CD4-positive, CD25-positive, alpha-beta regulatory T cell (primary cell): ENCODE measurements at regions not wholly inside any gene's neighbourhood (a gene's known extent, or its start where the extent isn't known, plus 50 kb on each side); places are given as distances from the start of the nearest gene placed in this dataset.
A peak's percentile ranks its signal among the peaks of the same experiment; 100 is the strongest.

Experiments
- ATAC-seq, 2 donors: fragments of 150-1000 bp; cut with Tn5 transposase; one replicate each; pipeline ENCODE4 v1.10.0; 2021; ENCODE audit warnings: low read depth in 2 of 2, moderate number of reproducible peaks in 2 of 2, moderate library complexity in 1 of 2
- DNase-seq, 3 donors: peaks; one replicate each; pipeline versions ENCODE4 v3.0.0 to v3.0.0-alpha.2; 2012 to 2022; ENCODE audit warnings: mixed read lengths in 1 of 3
- H3K27ac ChIP-seq: one replicate; pipeline ENCODE4 v1.7.0; 2013; ENCODE audit warnings: mild to moderate bottlenecking, low read length; ENCODE audit not compliant: insufficient read depth, poor library complexity, severe bottlenecking
- H3K27me3 ChIP-seq: one replicate; pipeline ENCODE4 v1.7.0; 2013; ENCODE audit warnings: low read length; ENCODE audit not compliant: control insufficient read depth, insufficient read depth
- H3K36me3 ChIP-seq: one replicate; pipeline ENCODE4 v1.7.0; 2013; ENCODE audit warnings: mild to moderate bottlenecking, low read length, moderate library complexity; ENCODE audit not compliant: control insufficient read depth, insufficient read depth
- H3K4me1 ChIP-seq: 2 replicates; pipeline ENCODE4 v1.7.0; 2013; ENCODE audit warnings: mild to moderate bottlenecking, low read length; ENCODE audit not compliant: insufficient read depth, control insufficient read depth, poor library complexity, severe bottlenecking
- H3K4me3 ChIP-seq: one replicate; pipeline ENCODE4 v1.7.0; 2013; ENCODE audit warnings: low read depth, mild to moderate bottlenecking, low read length, moderate library complexity
- H3K9me3 ChIP-seq, 2 experiments: 1 replicate in 1 of 2; 2 replicates in 1 of 2; pipeline ENCODE4 v1.7.0; 2013; ENCODE audit warnings: low read length in 2 of 2, mild to moderate bottlenecking in 1 of 2, moderate library complexity in 1 of 2; ENCODE audit not compliant: control insufficient read depth in 2 of 2
- H3K27ac Mint-ChIP-seq, 3 donors: one replicate each; pipeline ENCODE4 v1.8.0; 2020 to 2022; ENCODE audit warnings: mild to moderate bottlenecking in 3 of 3, mixed read lengths in 3 of 3, moderate library complexity in 2 of 3
- H3K27me3 Mint-ChIP-seq: one replicate; pipeline ENCODE4 v1.8.0; 2022; ENCODE audit warnings: mild to moderate bottlenecking, mixed read lengths
- H3K36me3 Mint-ChIP-seq: one replicate; pipeline ENCODE4 v1.8.0; 2020; ENCODE audit warnings: mixed read lengths
- H3K4me1 Mint-ChIP-seq, 4 donors: one replicate each; pipeline ENCODE4 v1.8.0; 2020 to 2022; ENCODE audit warnings: mixed read lengths in 4 of 4, mild to moderate bottlenecking in 1 of 4
- H3K4me3 Mint-ChIP-seq, 4 donors: one replicate each; pipeline ENCODE4 v1.8.0; 2020 to 2022; ENCODE audit warnings: mild to moderate bottlenecking in 4 of 4, mixed read lengths in 4 of 4, moderate library complexity in 3 of 4
- H3K9me3 Mint-ChIP-seq, 7 donors: one replicate each; pipeline ENCODE4 v1.8.0; 2020 to 2022; ENCODE audit warnings: mixed read lengths in 7 of 7, mild to moderate bottlenecking in 3 of 7, moderate library complexity in 2 of 7

DNA sequence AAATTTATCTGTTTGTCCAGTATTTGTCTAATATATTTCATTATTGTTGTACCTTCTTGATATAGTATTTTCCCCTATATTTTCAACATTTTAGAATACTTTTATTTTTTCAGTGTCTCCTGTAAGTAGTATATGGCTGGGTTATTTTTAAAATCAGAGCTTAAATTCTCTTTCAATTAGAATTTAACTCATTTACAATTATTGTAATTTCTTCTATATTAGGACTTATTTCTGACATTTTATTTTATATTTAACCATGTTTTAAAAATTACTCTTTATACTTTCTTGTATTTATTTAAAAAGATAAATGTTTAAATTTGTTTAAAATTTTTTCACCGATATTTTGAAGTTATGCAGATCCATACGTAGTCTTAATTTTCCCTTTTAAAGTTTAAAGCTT lies 220.0 kb upstream of the NPVF start:
- Mint-ChIP-seq H3K27ac (no peak overlapping the region), H3K4me3 (no peak overlapping the region), H3K9me3 (peaks cover 0 to 5% (median 2%) of the 10 kb centered on the region in 7 donors), H3K36me3 (no peaks in the 10 kb centered on the region), H3K4me1 (no peaks in the 10 kb centered on the region), H3K27me3 (peaks cover 13% of the 10 kb centered on the region)
- H3K4me3 ChIP-seq = no peak overlapping the region
- DNase-seq (no peak), ATAC-seq (no peak)
- H3K36me3 ChIP-seq = no peaks in the 10 kb centered on the region
- H3K9me3 ChIP-seq = peaks cover 0 to 3% of the 10 kb centered on the region in 2 experiments
- no peak overlapping the region for H3K27ac ChIP-seq
- H3K4me1 ChIP-seq = no peaks in the 10 kb centered on the region
- H3K27me3 ChIP-seq = no peaks in the 10 kb centered on the region

DNA sequence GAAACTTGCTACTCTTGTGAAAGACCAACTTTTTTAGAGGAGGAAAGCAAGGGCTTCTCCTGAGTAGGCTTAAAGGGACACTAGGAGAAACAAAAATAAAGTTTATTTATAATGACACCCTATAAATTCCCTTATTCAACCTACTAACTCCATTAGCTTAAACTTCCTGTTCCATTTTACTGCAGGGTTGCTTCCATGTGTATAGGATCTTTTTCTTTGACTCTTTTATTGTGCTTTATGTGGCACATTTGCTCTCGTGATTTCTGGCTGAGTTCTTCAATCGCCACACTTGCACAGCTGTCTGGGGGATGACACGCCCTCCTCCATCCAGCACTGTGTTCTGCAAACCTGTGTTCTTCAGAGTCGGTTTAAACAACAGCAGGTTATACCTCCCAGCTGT lies 225.7 kb upstream of the NPVF start:
- Histone ChIP-seq H3K27ac (no peak overlapping the region), H3K36me3 (no peaks in the 10 kb centered on the region), H3K27me3 (no peaks in the 10 kb centered on the region), H3K4me3 (no peak overlapping the region), H3K4me1 (no peaks in the 10 kb centered on the region), H3K9me3 (no peaks in the 10 kb centered on the region)
- peaks cover 0 to 3% (median 0%) of the 10 kb centered on the region in 7 donors for H3K9me3 Mint-ChIP-seq
- peak overlapping the region in 1 of 3 donors; percentile 2 for H3K27ac Mint-ChIP-seq
- H3K4me3 Mint-ChIP-seq = no peak overlapping the region
- no peaks in the 10 kb centered on the region for H3K4me1 Mint-ChIP-seq
- DNase-seq (no peak), ATAC-seq (no peak)
- peaks cover 21% of the 10 kb centered on the region for H3K27me3 Mint-ChIP-seq
- H3K36me3 Mint-ChIP-seq = no peaks in the 10 kb centered on the region

- DNase-seq = no peak
- no peaks in the 10 kb centered on the region for H3K27me3 ChIP-seq
- Mint-ChIP-seq H3K36me3 (no peaks in the 10 kb centered on the region), H3K4me1 (no peaks in the 10 kb centered on the region), H3K27me3 (peaks cover 21% of the 10 kb centered on the region), H3K9me3 (peaks cover 0 to 3% (median 0%) of the 10 kb centered on the region in 7 donors), H3K27ac (peak overlapping the region in 1 of 3 donors; percentile 69), H3K4me3 (no peak overlapping the region)
- H3K27ac ChIP-seq = no peak overlapping the region
- no peak overlapping the region for H3K4me3 ChIP-seq
- ATAC-seq = no peak
- no peaks in the 10 kb centered on the region for H3K9me3 ChIP-seq
- no peaks in the 10 kb centered on the region for H3K4me1 ChIP-seq
- no peaks in the 10 kb centered on the region for H3K36me3 ChIP-seq
Measured at GRCh38 chr7:25454562-25455041, 226.3 kb upstream of the NPVF start.

GRCh38 chr7:25455683-25456251 lies 227.5 kb upstream of the NPVF start:
- Histone ChIP-seq H3K4me1 (no peaks in the 10 kb centered on the region), H3K27ac (no peak overlapping the region), H3K27me3 (no peaks in the 10 kb centered on the region), H3K4me3 (no peak overlapping the region), H3K9me3 (no peaks in the 10 kb centered on the region), H3K36me3 (no peaks in the 10 kb centered on the region)
- H3K27ac Mint-ChIP-seq = no peak overlapping the region
- peaks cover 0 to 3% (median 0%) of the 10 kb centered on the region in 7 donors for H3K9me3 Mint-ChIP-seq
- no peaks in the 10 kb centered on the region for H3K36me3 Mint-ChIP-seq
- no peaks in the 10 kb centered on the region for H3K4me1 Mint-ChIP-seq
- ATAC-seq (no peak), DNase-seq (no peak)
- H3K4me3 Mint-ChIP-seq = no peak overlapping the region
- H3K27me3 Mint-ChIP-seq = peaks cover 25% of the 10 kb centered on the region

DNA sequence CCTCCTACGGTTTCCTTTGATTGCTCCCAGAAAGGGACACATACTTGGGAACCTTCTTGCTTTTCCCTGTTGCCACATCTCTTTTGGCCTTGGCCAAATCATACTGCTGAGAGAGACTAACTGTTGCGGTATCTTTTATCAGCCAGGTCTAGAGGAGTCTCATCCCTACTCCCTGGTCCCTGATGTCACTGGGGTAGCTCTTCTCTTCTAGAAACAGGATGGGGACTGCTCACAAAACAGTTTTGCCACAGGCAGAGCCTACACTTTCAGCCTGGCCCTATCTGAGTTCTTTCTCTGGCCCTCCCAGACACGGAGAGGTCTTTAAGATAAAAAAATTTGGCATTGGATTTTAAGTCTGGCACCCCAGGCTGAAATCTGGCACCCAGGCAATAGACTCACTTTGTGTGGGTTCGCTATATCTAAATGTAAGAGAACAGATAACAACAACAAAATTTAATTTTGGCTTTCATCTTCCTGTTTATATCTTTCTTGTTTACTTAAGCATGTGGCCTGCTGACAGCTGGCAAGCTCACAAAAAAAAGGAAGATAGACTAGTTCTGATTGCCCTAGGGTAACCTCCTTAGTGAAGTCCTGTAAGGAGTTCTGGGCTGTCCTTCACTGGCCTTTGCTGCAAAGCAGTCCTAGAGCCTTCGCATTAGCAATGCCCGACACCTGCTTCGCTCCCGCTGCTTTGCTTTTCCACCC lies 228.3 kb upstream of the NPVF start:
- Histone ChIP-seq H3K27me3 (no peaks in the 10 kb centered on the region), H3K36me3 (no peaks in the 10 kb centered on the region), H3K4me1 (no peaks in the 10 kb centered on the region), H3K27ac (no peak overlapping the region), H3K9me3 (no peaks in the 10 kb centered on the region), H3K4me3 (no peak overlapping the region)
- ATAC-seq (no peak), DNase-seq (no peak)
- Mint-ChIP-seq H3K9me3 (peaks cover 0 to 3% (median 0%) of the 10 kb centered on the region in 7 donors), H3K4me1 (no peaks in the 10 kb centered on the region), H3K27ac (no peak overlapping the region), H3K27me3 (peaks cover 25% of the 10 kb centered on the region), H3K4me3 (no peak overlapping the region), H3K36me3 (no peaks in the 10 kb centered on the region)

DNA sequence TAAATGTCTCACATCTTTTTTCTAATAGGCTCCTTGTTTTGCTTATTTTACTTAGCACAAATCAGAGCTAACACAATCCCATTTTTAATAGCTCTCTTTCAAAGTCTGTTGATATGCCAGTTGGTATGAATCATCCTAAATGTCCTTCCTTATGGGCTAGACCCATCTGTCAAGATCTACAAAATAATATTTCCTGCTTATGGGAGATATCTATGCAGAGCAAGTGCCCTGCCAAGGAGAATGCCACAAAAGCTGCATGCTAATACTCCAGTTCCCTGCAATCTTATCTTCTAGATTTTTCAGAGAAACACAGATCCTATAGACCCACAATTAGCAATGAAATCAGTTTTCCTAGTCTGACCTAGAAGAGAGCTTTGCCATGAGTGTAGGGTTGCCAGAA lies 230.8 kb upstream of the NPVF start:
- Histone ChIP-seq H3K4me3 (no peak overlapping the region), H3K27ac (no peak overlapping the region), H3K27me3 (no peaks in the 10 kb centered on the region), H3K9me3 (no peaks in the 10 kb centered on the region), H3K4me1 (no peaks in the 10 kb centered on the region), H3K36me3 (no peaks in the 10 kb centered on the region)
- ATAC-seq (no peak), DNase-seq (no peak)
- peaks cover 12% of the 10 kb centered on the region for H3K27me3 Mint-ChIP-seq
- H3K9me3 Mint-ChIP-seq = peaks cover 0 to 2% (median 0%) of the 10 kb centered on the region in 7 donors
- no peak overlapping the region for H3K27ac Mint-ChIP-seq
- no peaks in the 10 kb centered on the region for H3K4me1 Mint-ChIP-seq
- no peak overlapping the region for H3K4me3 Mint-ChIP-seq
- H3K36me3 Mint-ChIP-seq = no peaks in the 10 kb centered on the region

DNA sequence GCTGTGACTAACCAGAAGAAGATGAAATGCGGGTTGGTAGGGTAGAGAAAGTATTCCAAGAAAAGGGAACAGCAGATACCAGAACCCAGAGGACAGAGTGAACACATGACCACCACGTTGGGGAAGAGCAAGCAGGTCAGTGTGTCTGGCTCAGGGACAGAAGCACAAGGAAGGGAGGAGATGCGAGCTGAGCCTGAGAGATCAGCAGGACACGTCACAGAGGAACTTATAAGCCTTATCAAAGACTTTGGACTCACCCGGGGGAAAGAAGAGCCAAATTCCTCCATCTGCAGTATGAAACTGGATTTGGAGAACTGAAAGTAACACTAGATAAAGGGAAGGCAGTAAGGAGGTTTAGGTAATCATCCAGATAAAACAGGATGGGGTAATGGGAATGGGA lies 232.1 kb upstream of the NPVF start:
- Mint-ChIP-seq H3K27me3 (peaks cover 4% of the 10 kb centered on the region), H3K4me3 (no peak overlapping the region), H3K27ac (no peak overlapping the region), H3K4me1 (no peaks in the 10 kb centered on the region), H3K36me3 (no peaks in the 10 kb centered on the region), H3K9me3 (no peaks in the 10 kb centered on the region)
- no peaks in the 10 kb centered on the region for H3K27me3 ChIP-seq
- no peaks in the 10 kb centered on the region for H3K9me3 ChIP-seq
- no peaks in the 10 kb centered on the region for H3K4me1 ChIP-seq
- no peak overlapping the region for H3K4me3 ChIP-seq
- ATAC-seq (no peak), DNase-seq (no peak)
- no peaks in the 10 kb centered on the region for H3K36me3 ChIP-seq
- H3K27ac ChIP-seq = no peak overlapping the region

GRCh38 chr7:25469669-25470068 lies 241.4 kb upstream of the NPVF start:
- H3K4me1 Mint-ChIP-seq = no peaks in the 10 kb centered on the region
- no peak overlapping the region for H3K27ac Mint-ChIP-seq
- H3K27me3 Mint-ChIP-seq = peaks cover 5% of the 10 kb centered on the region
- peaks cover 0 to 4% (median 0%) of the 10 kb centered on the region in 7 donors for H3K9me3 Mint-ChIP-seq
- H3K4me3 Mint-ChIP-seq = no peak overlapping the region
- Histone ChIP-seq H3K9me3 (no peaks in the 10 kb centered on the region), H3K27ac (no peak overlapping the region), H3K27me3 (no peaks in the 10 kb centered on the region), H3K36me3 (no peaks in the 10 kb centered on the region), H3K4me1 (no peaks in the 10 kb centered on the region), H3K4me3 (no peak overlapping the region)
- no peaks in the 10 kb centered on the region for H3K36me3 Mint-ChIP-seq
- no peak for ATAC-seq
- no peak for DNase-seq
